SK-N-SH (cell line): ENCODE measurements at regions not wholly inside any gene's neighbourhood (a gene's known extent, or its start where the extent isn't known, plus 50 kb on each side); places are given as distances from the start of the nearest gene placed in this dataset.

Source experiments
- CTCF ChIA-PET: fragments of 300-600, 350-600 bp; formaldehyde crosslinking; extraction: SDS; loops from one replicate; lab custom pipeline; 2021; lab: Yijun Ruan, JAX
- POLR2A ChIA-PET: fragments of 350-600 bp; sonication (Branson Sonifier 250); formaldehyde crosslinking; extraction: SDS; loops from one replicate; lab custom pipeline; 2020; ENCODE audit warnings: antibody characterized with exemption, inconsistent platforms; lab: Yijun Ruan, JAX
- DNase-seq: peaks from one replicate; pipeline ENCODE4 v3.0.0; 2012
- H2AFZ ChIP-seq: fragments of 200-600 bp; sonication (generic); 2 replicates; pipeline ENCODE4 v1.8.1; 2016; ENCODE audit warnings: antibody characterized with exemption, mild to moderate bottlenecking, low read depth
- H3F3A ChIP-seq: fragments of 200-600 bp; sonication (generic); replicated peaks from 2 replicates; pipeline ENCODE3; 2016; ENCODE audit warnings: antibody characterized with exemption, mild to moderate bottlenecking; ENCODE audit not compliant: insufficient read depth
- H3K27ac ChIP-seq, 2 experiments: fragments of 200-500 bp in 1 of 2; fragments of 200-600 bp in 1 of 2; sonication (Bioruptor generic) in 1 of 2; sonication (generic), shearing (Covaris generic) in 1 of 2; 2 replicates each; pipeline versions ENCODE4 v1.5.1 to v1.6.1; 2014 to 2016; ENCODE audit warnings: low read depth in 2 of 2, inconsistent platforms in 1 of 2, low read length in 1 of 2, mild to moderate bottlenecking in 1 of 2, mixed read lengths in 1 of 2
- H3K27me3 ChIP-seq: fragments of 200-600 bp; sonication (generic), shearing (Covaris generic); 2 replicates; pipeline ENCODE4 v1.6.1; 2016; ENCODE audit warnings: mixed run types; ENCODE audit not compliant: insufficient read depth
- H3K36me3 ChIP-seq, 2 experiments: fragments of 200-500 bp in 1 of 2; fragments of 200-600 bp in 1 of 2; sonication (Bioruptor generic) in 1 of 2; sonication (generic) in 1 of 2; replicated peaks in 1 of 2; 2 replicates each; pipeline versions ENCODE3 to v1.5.1; 2014 to 2016; ENCODE audit warnings: low read length in 1 of 2, mild to moderate bottlenecking in 1 of 2; ENCODE audit not compliant: insufficient read depth in 2 of 2, control insufficient read depth in 1 of 2
- H3K4me1 ChIP-seq, 2 experiments: fragments of 200-500 bp in 1 of 2; fragments of 200-600 bp in 1 of 2; sonication (Bioruptor generic) in 1 of 2; sonication (generic), shearing (Covaris generic) in 1 of 2; 2 replicates each; pipeline versions ENCODE4 v1.5.1 to v1.6.1; 2014 to 2016; ENCODE audit warnings: low read depth in 1 of 2, low read length in 1 of 2, mixed run types in 1 of 2; ENCODE audit not compliant: insufficient read depth in 2 of 2, control insufficient read depth in 1 of 2
- H3K4me2 ChIP-seq: fragments of 200-600 bp; sonication (generic), shearing (Covaris generic); 2 replicates; pipeline ENCODE4 v1.6.1; 2017; ENCODE audit warnings: mixed run types
- H3K4me3 ChIP-seq, 2 experiments: fragments of 200-500 bp in 1 of 2; fragments of 200-600 bp in 1 of 2; sonication (Bioruptor generic) in 1 of 2; sonication (generic), shearing (Covaris generic) in 1 of 2; 2 replicates each; pipeline versions ENCODE4 v1.5.1 to v1.8.1; 2014 to 2016; ENCODE audit warnings: low read depth in 2 of 2, inconsistent platforms in 1 of 2, low read length in 1 of 2, mild to moderate bottlenecking in 1 of 2, mixed read lengths in 1 of 2, moderate library complexity in 1 of 2
- H3K79me2 ChIP-seq: fragments of 200-600 bp; sonication (generic); 2 replicates; pipeline ENCODE4 v1.8.1; 2017; ENCODE audit warnings: mild to moderate bottlenecking; ENCODE audit not compliant: insufficient read depth
- H3K9ac ChIP-seq: fragments of 200-600 bp; sonication (generic); 2 replicates; pipeline ENCODE4 v1.6.1; 2017; ENCODE audit warnings: mixed run types
- H3K9me2 ChIP-seq: fragments of 200-600 bp; sonication (generic); 2 replicates; pipeline ENCODE4 v1.6.1; 2017; ENCODE audit warnings: mixed run types
- H3K9me3 ChIP-seq: fragments of 200-600 bp; sonication (generic); 2 replicates; pipeline ENCODE4 v1.6.1; 2017; ENCODE audit warnings: mixed run types, mild to moderate bottlenecking, moderate library complexity
- H4K20me1 ChIP-seq: fragments of 200-600 bp; sonication (generic); 2 replicates; pipeline ENCODE4 v1.6.1; 2017; ENCODE audit warnings: mild to moderate bottlenecking, mixed run types; ENCODE audit not compliant: insufficient read depth
- CHD2 ChIP-seq: fragments of 150-350 bp; IDR thresholded peaks from 2 replicates; pipeline ENCODE4 v1.6.1; 2018; ENCODE audit warnings: low read length; ENCODE audit not compliant: partially characterized antibody
- FOXJ3 ChIP-seq: sonication (generic); formaldehyde crosslinking; IDR thresholded peaks from 2 replicates; pipeline ENCODE4 v1.5.1; 2020; ENCODE audit warnings: mild to moderate bottlenecking, missing genetic modification reagents
- FOXM1 ChIP-seq: IDR thresholded peaks from 2 replicates; pipeline ENCODE4 v1.4.0; 2012; ENCODE audit warnings: low read depth, mild to moderate bottlenecking
- GABPA ChIP-seq: IDR thresholded peaks from 2 replicates; pipeline ENCODE4 v1.4.0; 2012; ENCODE audit warnings: low read depth, mild to moderate bottlenecking
- GATA2 ChIP-seq: sonication (generic); formaldehyde crosslinking; IDR thresholded peaks from 2 replicates; pipeline ENCODE4 v1.5.0; 2020; ENCODE audit warnings: mild to moderate bottlenecking, missing genetic modification reagents
- JUND ChIP-seq: IDR thresholded peaks from 2 replicates; pipeline ENCODE4 v1.4.0; 2012
- MAX ChIP-seq: IDR thresholded peaks from 2 replicates; pipeline ENCODE4 v1.4.0; 2012; ENCODE audit warnings: low read depth
- MEF2A ChIP-seq: IDR thresholded peaks from 2 replicates; pipeline ENCODE4 v1.4.0; 2012; ENCODE audit warnings: low read depth, borderline replicate concordance
- POLR2AphosphoS5 ChIP-seq: IDR thresholded peaks from 2 replicates; pipeline ENCODE4 v1.6.1; 2012; ENCODE audit warnings: low read depth, low read length
- RAD21 ChIP-seq: IDR thresholded peaks from 2 replicates; pipeline ENCODE4 v1.6.1; 2012; ENCODE audit warnings: mild to moderate bottlenecking, low read length
- RCOR1 ChIP-seq: fragments of 150-350 bp; IDR thresholded peaks from 2 replicates; pipeline ENCODE4 v1.6.1; 2017; ENCODE audit warnings: antibody characterized with exemption, low read length
- SIN3A ChIP-seq: IDR thresholded peaks from 2 replicates; pipeline ENCODE4 v1.6.1; 2012; ENCODE audit warnings: low read depth, mild to moderate bottlenecking, low read length, moderate library complexity, borderline replicate concordance
- SMC3 ChIP-seq: IDR thresholded peaks from 2 replicates; pipeline ENCODE4 v1.6.1; 2012; ENCODE audit warnings: low read depth, low read length, improper control_type of control experiment
- TAF1 ChIP-seq: IDR thresholded peaks from 2 replicates; pipeline ENCODE4 v1.6.1; 2012; ENCODE audit warnings: low read depth, mild to moderate bottlenecking, low read length, moderate library complexity, borderline replicate concordance
- TCF12 ChIP-seq: IDR thresholded peaks from 2 replicates; pipeline ENCODE4 v1.4.0; 2012
- USF1 ChIP-seq: IDR thresholded peaks from 2 replicates; pipeline ENCODE4 v1.4.0; 2012; ENCODE audit warnings: low read depth, borderline replicate concordance
- USF2 ChIP-seq: fragments of 150-350 bp; IDR thresholded peaks from 2 replicates; pipeline ENCODE4 v1.6.1; 2017; ENCODE audit warnings: antibody characterized with exemption, low read length, low read depth, borderline replicate concordance
- ZBTB33 ChIP-seq: IDR thresholded peaks from 2 replicates; pipeline ENCODE4 v1.4.0; 2012; ENCODE audit warnings: low read depth, borderline replicate concordance
- WGBS: methylation state at CpG from one replicate; pipeline ENCODE4 v1.1.6; 2017; ENCODE audit warnings: low lambda C conversion rate; 5-methylcytosine and 5-hydroxymethylcytosine counted together
- TF ChIP-seq, protein P1 (sequence below): IDR thresholded peaks from 2 replicates; pipeline ENCODE4; 2012
- TF ChIP-seq, protein P2 (sequence below): fragments of 150-350 bp; IDR thresholded peaks from 2 replicates; pipeline ENCODE4 v1.6.1; 2016; ENCODE audit warnings: mild to moderate bottlenecking, low read depth, low read length

DNA sequence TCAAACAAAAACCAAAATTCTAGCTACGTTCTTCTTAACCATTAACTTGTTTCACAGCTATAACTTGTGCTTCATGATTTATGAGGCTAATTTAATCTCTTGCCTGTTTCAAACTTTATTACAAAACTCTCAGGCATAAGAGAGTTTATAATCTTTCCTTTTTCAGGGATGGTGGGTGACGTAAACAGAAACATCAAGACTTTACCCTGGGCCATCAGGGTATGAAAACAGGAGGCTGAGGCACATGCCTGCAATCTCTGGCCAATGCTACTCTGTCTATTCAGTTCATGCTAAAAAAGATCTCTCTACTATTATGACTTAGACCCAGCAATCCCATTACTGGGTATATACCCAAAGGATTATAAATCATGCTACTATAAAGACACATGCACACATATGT lies 55.9 kb upstream of the VWC2 start:
- no peak overlapping the region for H3K9ac ChIP-seq
- no peak for DNase-seq
- H3K4me3 ChIP-seq, result no peak overlapping the region
- H3K9me2 ChIP-seq, result no peaks in the 10 kb centered on the region
- H3K79me2 ChIP-seq, result no peaks in the 10 kb centered on the region
- POLR2A ChIA-PET, result no interaction called here
- CTCF ChIA-PET, result no interaction called here
- no peak overlapping the region for H3K27ac ChIP-seq
- 3% methylated on average over 2 of the region's 2 CpGs for WGBS
- no peaks in the 10 kb centered on the region for H3K9me3 ChIP-seq
- no peak overlapping the region for H3K4me2 ChIP-seq
- H3K4me1 ChIP-seq, result no peaks in the 10 kb centered on the region
- H3K36me3 ChIP-seq, result no peaks in the 10 kb centered on the region
- no peaks in the 10 kb centered on the region for H4K20me1 ChIP-seq
- H3K27me3 ChIP-seq, result no peaks in the 10 kb centered on the region
- H3F3A ChIP-seq, result no peaks in the 10 kb centered on the region
- TF ChIP-seq RCOR1, result no peak
- no peak for TF ChIP-seq POLR2AphosphoS5
- TF ChIP-seq FOXJ3, result no peak
- TF ChIP-seq, protein P1, sequence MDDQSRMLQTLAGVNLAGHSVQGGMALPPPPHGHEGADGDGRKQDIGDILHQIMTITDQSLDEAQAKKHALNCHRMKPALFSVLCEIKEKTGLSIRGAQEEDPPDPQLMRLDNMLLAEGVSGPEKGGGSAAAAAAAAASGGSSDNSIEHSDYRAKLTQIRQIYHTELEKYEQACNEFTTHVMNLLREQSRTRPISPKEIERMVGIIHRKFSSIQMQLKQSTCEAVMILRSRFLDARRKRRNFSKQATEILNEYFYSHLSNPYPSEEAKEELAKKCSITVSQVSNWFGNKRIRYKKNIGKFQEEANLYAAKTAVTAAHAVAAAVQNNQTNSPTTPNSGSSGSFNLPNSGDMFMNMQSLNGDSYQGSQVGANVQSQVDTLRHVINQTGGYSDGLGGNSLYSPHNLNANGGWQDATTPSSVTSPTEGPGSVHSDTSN, result no peak
- no peak for TF ChIP-seq MEF2A
- no peak for TF ChIP-seq USF2
- no peak for TF ChIP-seq USF1
- no peak for TF ChIP-seq GATA2 (CRISPR knock-in tag)
- no peak for TF ChIP-seq ZBTB33
- no peak for TF ChIP-seq SMC3
- TF ChIP-seq TCF12, result no peak
- no peak for TF ChIP-seq JUND
- no peak overlapping the region for H2AFZ ChIP-seq

GRCh38 chr7:49718760-49719159 lies 54.7 kb upstream of the VWC2 start:
- ChIA-PET POLR2A (no interaction called here), CTCF (no interaction called here)
- Histone ChIP-seq H3F3A (no peaks in the 10 kb centered on the region), H3K4me3 (no peak overlapping the region), H3K79me2 (no peaks in the 10 kb centered on the region), H3K36me3 (no peaks in the 10 kb centered on the region), H3K27ac (no peak overlapping the region), H3K9me2 (no peaks in the 10 kb centered on the region), H3K27me3 (no peaks in the 10 kb centered on the region), H3K4me1 (no peaks in the 10 kb centered on the region), H3K4me2 (no peak overlapping the region), H2AFZ (no peak overlapping the region), H3K9ac (no peak overlapping the region), H3K9me3 (no peaks in the 10 kb centered on the region), H4K20me1 (no peaks in the 10 kb centered on the region)
- TF ChIP-seq, protein P2, sequence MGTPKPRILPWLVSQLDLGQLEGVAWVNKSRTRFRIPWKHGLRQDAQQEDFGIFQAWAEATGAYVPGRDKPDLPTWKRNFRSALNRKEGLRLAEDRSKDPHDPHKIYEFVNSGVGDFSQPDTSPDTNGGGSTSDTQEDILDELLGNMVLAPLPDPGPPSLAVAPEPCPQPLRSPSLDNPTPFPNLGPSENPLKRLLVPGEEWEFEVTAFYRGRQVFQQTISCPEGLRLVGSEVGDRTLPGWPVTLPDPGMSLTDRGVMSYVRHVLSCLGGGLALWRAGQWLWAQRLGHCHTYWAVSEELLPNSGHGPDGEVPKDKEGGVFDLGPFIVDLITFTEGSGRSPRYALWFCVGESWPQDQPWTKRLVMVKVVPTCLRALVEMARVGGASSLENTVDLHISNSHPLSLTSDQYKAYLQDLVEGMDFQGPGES, result no peak
- TF ChIP-seq RCOR1 (no peak), GABPA (no peak), USF2 (no peak), SIN3A (no peak), GATA2 (CRISPR knock-in tag) (no peak), RAD21 (no peak), MAX (no peak), CHD2 (no peak), FOXM1 (no peak), TAF1 (no peak)
- WGBS, result 1% methylated on average over 4 of the region's 4 CpGs
- DNase-seq, result no peak
